ENCODE measurements at regions not wholly inside any gene's neighbourhood (a gene's known extent, or its start where the extent isn't known, plus 50 kb on each side); places are given as distances from the start of the nearest gene placed in this dataset.
"Not testable (repeated sequence)": the region's sequence is repeated elsewhere in the genome, so short reads cannot be mapped to it uniquely, and the experiment has no call there.

GRCh38 chr1:173342736-173343135 lies 134.4 kb upstream of the PRDX6 start:
- DNase-seq, result no peak

DNA sequence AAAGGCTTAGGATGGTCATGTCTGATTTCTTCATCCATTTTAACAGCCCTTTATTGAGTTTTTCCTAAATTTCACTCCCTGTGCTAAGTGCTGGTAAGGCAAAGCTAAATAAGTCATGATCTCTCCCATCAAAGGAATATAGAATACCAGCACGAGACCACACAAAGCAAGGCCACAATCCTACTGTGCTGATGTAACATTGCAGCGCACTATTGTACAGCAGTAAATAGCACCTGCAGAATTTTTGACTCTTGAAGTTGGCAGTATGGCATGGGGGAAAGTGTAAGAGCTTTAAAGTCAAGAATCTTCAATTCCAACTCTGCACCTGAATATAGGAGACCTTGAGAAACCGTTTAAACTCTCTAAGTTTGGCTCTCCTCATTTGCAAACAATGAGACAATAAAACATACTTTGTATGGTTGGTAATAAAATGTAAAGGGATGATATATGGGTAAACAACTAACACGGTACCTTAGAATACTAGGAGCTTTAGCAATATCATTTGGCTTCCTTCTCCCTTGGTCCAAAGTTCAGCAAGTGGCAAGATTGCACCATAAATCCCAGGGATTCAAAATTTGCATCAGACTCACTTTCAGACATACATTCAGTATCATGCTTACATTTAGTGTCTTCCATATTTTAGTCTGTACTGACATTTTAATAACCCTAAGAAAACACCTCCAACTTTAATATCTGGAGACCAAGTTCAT lies 132.9 kb upstream of the PRDX6 start:
- DNase-seq, result peak; percentile 38 to 42

DNA sequence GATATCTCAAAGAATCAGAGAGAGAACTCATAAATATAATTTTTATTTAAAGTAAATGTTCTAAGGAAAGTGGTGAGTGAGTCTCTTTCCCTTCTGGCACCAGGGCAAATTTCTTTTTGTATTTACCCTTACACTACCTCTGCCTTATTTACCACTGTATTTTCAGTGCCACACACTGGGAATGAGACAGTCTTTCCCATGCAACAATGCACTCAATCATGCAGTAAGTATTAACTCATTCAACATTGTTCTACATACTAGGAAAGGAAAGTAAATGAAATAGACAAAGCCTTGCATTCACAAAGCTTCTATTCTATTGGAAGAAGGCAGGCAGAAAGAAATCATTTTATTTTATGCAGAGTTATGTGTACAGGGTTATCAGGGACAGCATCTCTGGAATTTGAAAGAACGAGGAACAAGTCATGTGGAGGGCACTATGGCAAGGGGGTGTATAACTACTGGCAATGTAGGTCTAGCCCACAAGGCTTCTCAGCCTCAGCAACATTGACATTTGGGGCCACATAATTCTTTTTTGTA lies 129.8 kb upstream of the PRDX6 start:
- no peak for DNase-seq

DNA sequence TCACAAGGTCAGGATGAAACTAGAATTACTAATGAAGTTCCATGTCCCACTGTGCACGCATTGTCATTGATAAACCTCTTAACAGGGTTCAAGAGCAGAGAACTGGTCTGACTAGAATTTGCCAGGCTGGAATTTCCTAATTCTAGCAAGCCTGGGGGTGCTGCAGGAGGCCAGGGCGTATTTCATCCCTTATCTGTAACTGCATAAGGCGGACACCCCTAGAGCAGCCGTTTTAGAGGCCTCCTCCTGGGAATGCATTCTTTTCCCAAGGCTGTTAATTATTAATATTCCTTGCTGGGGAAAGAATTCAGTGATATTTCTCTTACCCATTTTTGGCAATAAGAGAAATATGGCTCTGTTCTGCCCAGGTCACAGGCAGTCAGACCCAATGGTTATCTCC lies 124.5 kb upstream of the PRDX6 start:
- DNase-seq, result not testable (repeated sequence)

- DNase-seq, result no peak
Measured at GRCh38 chr1:173353350-173353749, 123.8 kb upstream of the PRDX6 start.

DNA sequence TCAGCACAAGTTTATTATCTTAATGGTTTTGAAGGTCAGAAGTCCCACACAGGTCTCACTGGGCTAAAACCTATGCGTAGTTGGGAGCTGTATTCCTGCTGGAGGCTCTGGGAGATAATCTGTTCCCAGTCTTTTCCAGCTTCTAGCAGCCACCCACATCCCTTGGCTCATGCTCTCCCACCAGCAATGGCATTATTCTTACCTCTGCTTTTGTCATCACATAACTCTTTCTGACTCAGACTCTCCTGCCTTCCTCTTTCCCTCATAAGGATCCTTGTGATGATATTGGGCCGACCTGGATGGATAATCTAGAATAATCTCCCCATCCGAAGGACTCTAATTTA lies 122.2 kb upstream of the PRDX6 start:
- DNase-seq, result no peak

DNA sequence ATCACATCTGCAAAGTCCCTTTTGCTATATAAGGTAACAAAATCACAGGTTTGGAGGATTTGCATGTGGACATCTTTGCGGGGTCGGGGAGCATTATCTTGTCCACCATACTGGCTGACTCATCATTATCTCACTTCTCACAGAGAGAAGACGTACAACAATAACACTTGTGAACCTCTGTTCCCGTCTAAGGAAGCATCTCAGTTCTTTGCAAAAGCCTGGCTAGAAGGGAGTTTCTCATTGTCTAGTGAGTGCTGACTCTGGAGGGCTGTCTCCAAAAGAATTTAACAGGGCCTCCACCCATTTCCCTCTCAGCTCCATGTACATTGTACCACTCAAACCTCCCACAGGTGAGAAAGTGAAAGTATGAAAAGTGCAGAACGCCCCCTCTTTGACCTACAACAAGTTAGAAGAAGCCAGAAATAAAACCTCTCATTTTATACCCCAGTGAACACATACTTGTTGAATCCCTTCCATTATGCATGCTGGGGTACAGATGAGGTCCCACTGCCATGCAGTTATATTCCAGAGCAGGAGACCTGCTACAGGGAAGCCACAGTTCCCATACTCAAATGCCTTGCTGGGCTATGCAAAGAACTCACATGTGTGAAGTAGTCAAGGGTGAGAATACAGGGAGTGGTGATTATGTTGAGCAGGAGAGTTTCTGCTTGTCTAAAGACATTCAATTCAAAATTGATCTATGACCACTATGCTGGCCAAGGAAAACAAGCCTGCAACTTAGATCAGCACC lies 121.7 kb upstream of the PRDX6 start:
- DNase-seq, result no peak

- DNase-seq, result no peak
Measured at GRCh38 chr1:173356191-173356762, 120.9 kb upstream of the PRDX6 start.

GRCh38 chr1:173360487-173361063 lies 116.6 kb upstream of the PRDX6 start:
- DNase-seq, result no peak

GRCh38 chr1:173362543-173362942 lies 114.6 kb upstream of the PRDX6 start:
- no peak for DNase-seq

DNA sequence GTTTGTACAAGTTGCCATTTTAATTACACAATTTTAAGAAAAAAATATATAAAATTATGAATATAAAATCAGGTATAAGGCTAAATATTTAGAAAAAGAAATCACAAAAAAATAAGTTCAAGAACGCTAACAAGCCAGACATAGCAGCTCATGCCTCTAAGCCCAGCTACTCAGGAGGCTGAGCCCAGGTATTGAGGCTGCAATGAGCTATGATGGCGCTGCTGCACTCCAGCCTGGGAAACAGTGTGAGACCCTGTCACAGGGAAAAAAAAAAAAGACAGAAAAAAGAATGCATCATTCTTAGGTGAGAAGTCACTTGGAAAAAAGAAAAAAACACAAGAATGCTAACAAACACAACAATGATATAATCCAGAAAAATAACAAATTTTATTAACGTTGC lies 112.3 kb upstream of the PRDX6 start:
- no peak for DNase-seq

DNA sequence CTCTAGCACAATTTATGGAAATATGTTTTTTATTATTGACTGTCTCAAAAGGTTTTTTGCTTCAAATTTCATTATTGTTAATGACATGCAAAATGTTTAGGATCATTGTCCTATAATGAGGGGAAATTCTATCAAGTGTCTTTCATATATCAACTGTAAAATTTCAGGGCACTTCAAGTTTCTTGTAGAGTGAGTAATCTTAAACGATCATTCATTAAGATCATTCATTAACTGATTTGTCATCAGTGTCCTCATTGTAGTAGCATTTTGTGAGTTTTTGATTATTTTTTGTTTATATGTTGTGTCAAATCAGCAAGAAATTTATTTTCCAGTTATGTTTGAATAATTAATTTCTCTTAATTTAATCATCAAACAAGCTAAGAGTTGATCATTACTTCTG lies 111.8 kb upstream of the PRDX6 start:
- no peak for DNase-seq

DNA sequence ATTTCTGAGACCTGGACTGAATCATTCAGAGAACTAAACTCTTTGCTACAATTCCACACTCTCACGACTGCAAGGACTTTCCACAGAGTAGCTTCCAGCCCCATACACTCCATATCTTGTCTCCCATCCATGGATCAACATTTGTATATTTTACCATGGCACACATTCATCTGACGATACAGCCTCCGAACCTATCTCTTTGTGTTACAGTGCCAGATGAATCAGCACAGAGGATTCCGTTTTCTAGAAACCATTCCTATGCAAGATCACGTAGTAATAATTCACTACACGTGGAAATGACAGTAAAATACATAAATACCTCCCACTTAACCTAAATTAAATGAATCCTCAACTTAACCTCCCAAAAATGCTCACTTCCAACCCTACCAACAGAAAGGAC lies 110.0 kb upstream of the PRDX6 start:
- no peak for DNase-seq

- not testable (repeated sequence) for DNase-seq
Measured at GRCh38 chr1:173370586-173370985, 106.5 kb upstream of the PRDX6 start.

DNA sequence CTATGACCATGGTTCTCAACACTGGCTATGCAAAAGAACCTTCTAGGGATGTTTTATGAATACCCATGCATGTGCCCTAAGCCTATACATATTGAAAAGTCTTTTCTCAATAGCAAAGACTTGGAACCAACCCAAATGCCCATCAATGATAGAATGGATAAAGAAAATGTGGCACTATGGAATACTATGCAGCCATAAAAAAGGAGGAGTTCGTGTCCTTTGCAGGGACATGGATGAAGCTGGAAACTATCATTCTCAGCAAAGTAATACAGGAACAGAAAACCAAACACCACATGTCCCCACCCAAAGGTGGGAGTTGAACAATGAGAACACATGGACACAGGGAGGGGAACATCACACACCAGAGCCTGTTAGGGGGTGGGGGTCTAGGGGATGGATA lies 101.1 kb upstream of the PRDX6 start:
- not testable (repeated sequence) for DNase-seq

- DNase-seq, result no peak
Measured at GRCh38 chr1:173377266-173377665, 99.9 kb upstream of the PRDX6 start.

- no peak for DNase-seq
Measured at GRCh38 chr1:173383351-173383750, 93.8 kb upstream of the PRDX6 start.

- DNase-seq, result no peak
Measured at GRCh38 chr1:173388352-173388751, 88.8 kb upstream of the PRDX6 start.

GRCh38 chr1:173392895-173393658 lies 84.1 kb upstream of the PRDX6 start:
- no peak for DNase-seq

DNA sequence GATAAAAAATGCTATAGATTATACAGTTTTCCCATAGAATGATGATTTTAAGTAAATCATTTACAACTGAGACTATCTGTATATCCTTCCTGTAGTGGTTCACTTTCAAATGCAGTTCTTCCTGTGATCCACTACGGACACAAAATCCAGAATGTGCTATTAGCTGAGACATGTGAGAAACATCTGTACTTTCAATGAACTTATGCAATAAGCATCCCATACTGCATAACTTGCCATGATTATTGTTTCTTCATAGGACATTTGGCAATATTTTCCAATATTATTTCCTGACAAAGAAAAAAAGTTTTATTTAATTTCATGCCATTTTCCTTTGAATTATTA lies 83.5 kb upstream of the PRDX6 start:
- no peak for DNase-seq

DNA sequence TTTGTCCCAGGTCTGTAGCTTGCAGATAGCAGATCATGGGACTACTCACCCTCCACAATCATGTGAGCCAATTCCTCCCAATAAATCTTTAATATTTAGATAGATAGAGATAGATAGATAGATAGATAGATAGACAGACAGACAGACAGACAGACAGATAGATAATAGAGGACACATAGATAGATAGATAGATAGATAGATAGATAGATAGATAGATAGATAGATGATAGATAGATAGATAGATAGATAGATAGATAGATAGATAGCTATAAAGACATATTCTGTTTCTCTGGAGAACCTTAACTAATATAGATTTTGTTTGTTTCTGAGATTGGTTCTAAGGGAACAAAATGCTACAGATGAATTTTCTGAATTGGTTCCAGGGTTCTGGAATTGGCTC lies 82.3 kb upstream of the PRDX6 start:
- not testable (repeated sequence) for DNase-seq

GRCh38 chr1:173395762-173396161 lies 81.4 kb upstream of the PRDX6 start:
- DNase-seq, result no peak

DNA sequence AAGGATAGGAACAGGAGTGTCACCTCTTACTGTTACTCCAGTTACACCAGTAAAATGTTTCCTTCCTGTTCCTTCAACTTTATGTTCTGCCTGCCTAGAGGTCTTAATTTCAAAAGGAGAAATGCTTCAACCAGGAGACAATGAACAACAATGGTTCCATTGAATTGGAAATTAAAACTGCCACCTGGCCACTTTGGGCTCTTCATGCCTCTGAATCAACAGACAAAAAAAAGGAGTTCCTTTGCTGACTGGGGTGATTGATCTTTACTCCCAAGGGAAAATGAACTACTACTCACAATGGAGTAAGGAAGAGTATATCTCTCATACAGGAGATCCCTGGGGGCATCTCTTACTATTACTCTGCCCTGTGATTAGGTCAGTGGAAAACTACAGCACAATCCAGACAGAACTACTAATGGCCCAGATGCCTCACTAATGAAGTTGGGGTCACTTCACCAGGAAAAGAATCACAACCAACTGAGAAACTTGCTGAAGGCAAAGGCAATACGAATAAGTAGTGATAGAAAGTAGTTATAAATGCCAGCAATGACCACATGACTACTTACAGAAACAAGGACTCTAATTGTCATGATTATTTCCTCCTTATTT lies 76.6 kb upstream of the PRDX6 start:
- DNase-seq, result peak in 1 of 2 experiments; percentile 20
